Common myeloid progenitor, CD34-positive (primary cell): ENCODE measurements at regions not wholly inside any gene's neighbourhood (a gene's known extent, or its start where the extent isn't known, plus 50 kb on each side); places are given as distances from the start of the nearest gene placed in this dataset.

Source experiments
- CTCF ChIA-PET: fragments of 350-600 bp; sonication (Branson Sonifier 250); formaldehyde crosslinking; loops from one replicate; lab custom pipeline; 2021; ENCODE audit warnings: antibody characterized with exemption; lab: Charles Lee
- POLR2A ChIA-PET: fragments of 350-600 bp; sonication (Branson Sonifier 250); formaldehyde crosslinking; loops from one replicate; lab custom pipeline; 2021; ENCODE audit warnings: antibody characterized with exemption; lab: Charles Lee
- DNase-seq, 3 donors: peaks; one replicate each; pipeline versions ENCODE4 v3.0.0 to v3.0.0-alpha.2; 2013
- H3K27ac ChIP-seq, 2 experiments: 1 replicate in 1 of 2; 2 replicates in 1 of 2; pipeline ENCODE4 v1.7.0; 2013; ENCODE audit warnings: inconsistent platforms in 2 of 2, low read length in 2 of 2, mild to moderate bottlenecking in 2 of 2, low read depth in 1 of 2, moderate library complexity in 1 of 2; ENCODE audit not compliant: severe bottlenecking in 2 of 2, insufficient read depth in 1 of 2, poor library complexity in 1 of 2
- H3K27me3 ChIP-seq, 5 experiments: replicated peaks in 2 of 5; 1 replicate in 3 of 5; 2 replicates in 2 of 5; pipeline versions ENCODE4 v1.6.1 to v1.7.0; 2013; ENCODE audit warnings: low read length in 4 of 5, mild to moderate bottlenecking in 2 of 5, moderate library complexity in 2 of 5, inconsistent platforms in 1 of 5; ENCODE audit not compliant: insufficient read depth in 5 of 5, control insufficient read depth in 4 of 5
- H3K36me3 ChIP-seq, 4 experiments: 1 replicate in 2 of 4; 2 replicates in 2 of 4; pipeline versions ENCODE4 v1.6.1 to v1.7.0; 2013; ENCODE audit warnings: low read length in 3 of 4, control low read depth in 1 of 4, mild to moderate bottlenecking in 1 of 4; ENCODE audit not compliant: control insufficient read depth in 4 of 4, insufficient read depth in 4 of 4
- H3K4me1 ChIP-seq, 4 experiments: 1 replicate in 3 of 4; 2 replicates in 1 of 4; pipeline versions ENCODE4 v1.6.1 to v1.7.1; 2013; ENCODE audit warnings: low read length in 3 of 4, mild to moderate bottlenecking in 3 of 4, control low read depth in 1 of 4, inconsistent platforms in 1 of 4, moderate library complexity in 1 of 4; ENCODE audit not compliant: control insufficient read depth in 4 of 4, insufficient read depth in 4 of 4; ENCODE audit errors: control extremely low read depth in 1 of 4
- H3K4me3 ChIP-seq, 7 experiments: 1 replicate in 4 of 7; 2 replicates in 3 of 7; pipeline versions ENCODE4 v1.5.1 to v1.7.0; 2013; ENCODE audit warnings: mild to moderate bottlenecking in 7 of 7, low read length in 6 of 7, moderate library complexity in 6 of 7, inconsistent platforms in 2 of 7, low read depth in 2 of 7, control low read depth in 1 of 7; ENCODE audit not compliant: insufficient read depth in 4 of 7, control insufficient read depth in 1 of 7; ENCODE audit errors: extremely low read depth in 1 of 7
- H3K9me3 ChIP-seq, 5 experiments: 1 replicate in 4 of 5; 2 replicates in 1 of 5; pipeline versions ENCODE4 v1.6.1 to v1.7.1; 2013; ENCODE audit warnings: low read length in 4 of 5, mild to moderate bottlenecking in 2 of 5, inconsistent platforms in 1 of 5, low read depth in 1 of 5, moderate library complexity in 1 of 5; ENCODE audit not compliant: control insufficient read depth in 4 of 5, insufficient read depth in 2 of 5; ENCODE audit errors: control extremely low read depth in 1 of 5
- WGBS: methylation state at CpG from one replicate; pipeline ENCODE4 v1.1.5; 2013; ENCODE audit not compliant: insufficient coverage; 5-methylcytosine and 5-hydroxymethylcytosine counted together

GRCh38 chr13:85698256-85698655 lies 101.0 kb downstream of the SLITRK6 start:
- no peaks in the 10 kb centered on the region for H3K27me3 ChIP-seq
- ChIA-PET CTCF (no interaction called here), POLR2A (no interaction called here)
- H3K4me1 ChIP-seq: peaks cover 3 to 23% (median 5%) of the 10 kb centered on the region in 4 experiments
- no peak overlapping the region for H3K4me3 ChIP-seq
- WGBS: 20% methylated on average over 4 of the region's 4 CpGs
- H3K9me3 ChIP-seq: peaks cover 0 to 12% (median 3%) of the 10 kb centered on the region in 5 experiments
- H3K36me3 ChIP-seq: no peaks in the 10 kb centered on the region
- H3K27ac ChIP-seq: no peak overlapping the region
- peak in 2 of 3 donors; percentile 29 to 57 for DNase-seq

DNA sequence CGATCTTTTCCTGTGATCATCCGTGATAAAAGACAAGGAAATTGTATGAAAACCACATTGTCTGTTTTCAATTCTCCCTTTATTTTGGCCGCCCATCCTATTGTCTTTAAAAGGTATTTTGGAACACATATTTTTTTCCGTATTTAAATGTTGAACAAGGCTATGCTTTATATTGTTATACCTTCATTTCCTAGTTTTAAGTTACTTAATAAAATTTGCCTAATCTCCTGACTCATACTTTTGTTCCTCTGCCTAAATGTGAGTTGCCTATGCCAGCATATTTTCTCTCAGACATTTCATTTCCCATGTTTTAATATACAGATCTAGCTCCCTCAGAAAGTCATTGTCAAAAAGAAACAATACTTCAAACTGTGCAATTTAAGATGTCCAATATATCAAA lies 104.2 kb downstream of the SLITRK6 start:
- H3K4me1 ChIP-seq: peaks cover 3 to 21% (median 5%) of the 10 kb centered on the region in 4 experiments
- no peak overlapping the region for H3K4me3 ChIP-seq
- CTCF ChIA-PET: no interaction called here
- no CpG with 5 or more reads among the region's 4 CpGs for WGBS
- peak overlapping the region in 1 of 2 experiments; percentile 11 for H3K27ac ChIP-seq
- no peaks in the 10 kb centered on the region for H3K27me3 ChIP-seq
- H3K9me3 ChIP-seq: peaks cover 0 to 12% (median 3%) of the 10 kb centered on the region in 5 experiments
- DNase-seq: peak in 2 of 3 donors; percentile 26 to 32
- H3K36me3 ChIP-seq: no peaks in the 10 kb centered on the region
- POLR2A ChIA-PET: no interaction called here

DNA sequence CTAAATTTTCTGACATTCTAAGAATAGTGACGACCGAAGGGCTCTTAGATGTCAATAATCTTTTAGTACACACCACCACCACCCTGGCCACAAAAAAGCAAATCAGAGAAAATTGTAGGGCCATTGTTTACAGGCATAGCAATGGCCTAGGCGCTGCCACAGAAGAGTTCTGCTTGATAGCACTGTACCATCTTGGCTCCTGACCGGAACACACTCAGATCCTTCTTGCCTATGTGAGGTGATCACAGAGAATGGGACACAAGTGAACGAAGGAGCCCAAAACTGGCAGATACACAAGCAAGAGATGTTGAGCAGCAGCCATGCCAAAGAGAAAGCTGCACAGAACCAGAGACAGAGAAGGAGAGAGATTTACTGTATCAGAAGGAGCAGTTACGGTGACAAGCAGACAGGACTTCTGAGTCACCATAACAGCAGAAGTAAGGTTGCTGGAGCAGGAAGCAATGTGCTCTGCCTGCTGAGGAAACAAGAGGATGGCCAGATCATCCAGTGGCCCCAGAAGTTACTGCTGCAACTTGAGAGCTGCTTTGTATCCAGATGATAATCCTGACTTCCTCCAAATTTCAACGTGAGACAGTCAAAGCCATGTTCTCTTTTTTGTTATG lies 105.2 kb downstream of the SLITRK6 start:
- H3K4me3 ChIP-seq: peak overlapping the region in 1 of 7 experiments; percentile 31
- CTCF ChIA-PET: no interaction called here
- H3K27ac ChIP-seq: peak overlapping the region in 1 of 2 experiments; percentile 36
- H3K27me3 ChIP-seq: no peaks in the 10 kb centered on the region
- peak; percentile 61 to 99 (median 97) for DNase-seq
- H3K4me1 ChIP-seq: peaks cover 3 to 21% (median 5%) of the 10 kb centered on the region in 4 experiments
- POLR2A ChIA-PET: no interaction called here
- H3K36me3 ChIP-seq: no peaks in the 10 kb centered on the region
- 56% methylated on average over 6 of the region's 7 CpGs for WGBS
- H3K9me3 ChIP-seq: peaks cover 0 to 8% (median 3%) of the 10 kb centered on the region in 5 experiments

GRCh38 chr13:85690368-85690767 lies 108.9 kb downstream of the SLITRK6 start:
- ChIA-PET CTCF (no interaction called here), POLR2A (no interaction called here)
- Histone ChIP-seq H3K27me3 (no peaks in the 10 kb centered on the region), H3K4me1 (peaks cover 0 to 13% (median 3%) of the 10 kb centered on the region in 4 experiments), H3K9me3 (no peaks in the 10 kb centered on the region), H3K27ac (no peak overlapping the region), H3K4me3 (no peak overlapping the region), H3K36me3 (no peaks in the 10 kb centered on the region)
- no peak for DNase-seq
- no CpG with 5 or more reads among the region's 1 CpG for WGBS

DNA sequence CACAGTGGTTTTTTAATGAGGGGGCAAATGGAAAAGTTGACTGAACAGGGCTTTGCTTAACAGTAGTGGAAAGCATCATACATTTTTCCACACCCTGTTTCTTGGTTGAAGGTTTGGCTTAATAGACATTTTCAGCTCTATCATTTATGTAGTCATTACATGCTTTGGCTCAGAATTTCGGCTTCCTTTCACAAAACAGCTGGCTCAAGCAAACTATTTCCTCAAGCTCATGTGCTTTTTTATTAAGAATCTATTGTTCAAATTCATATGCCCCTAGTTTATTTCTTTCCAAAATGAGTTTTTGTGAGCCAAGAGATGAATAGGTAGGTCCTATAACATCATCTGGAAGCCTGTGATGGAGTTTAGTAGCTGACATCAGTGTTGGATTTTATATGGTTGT lies 113.8 kb downstream of the SLITRK6 start:
- Histone ChIP-seq H3K27ac (no peak overlapping the region), H3K4me3 (no peak overlapping the region), H3K9me3 (no peaks in the 10 kb centered on the region), H3K27me3 (no peaks in the 10 kb centered on the region), H3K4me1 (no peaks in the 10 kb centered on the region), H3K36me3 (no peaks in the 10 kb centered on the region)
- ChIA-PET CTCF (no interaction called here), POLR2A (no interaction called here)
- no peak for DNase-seq
- WGBS: no CpG with 5 or more reads among the region's 1 CpG

DNA sequence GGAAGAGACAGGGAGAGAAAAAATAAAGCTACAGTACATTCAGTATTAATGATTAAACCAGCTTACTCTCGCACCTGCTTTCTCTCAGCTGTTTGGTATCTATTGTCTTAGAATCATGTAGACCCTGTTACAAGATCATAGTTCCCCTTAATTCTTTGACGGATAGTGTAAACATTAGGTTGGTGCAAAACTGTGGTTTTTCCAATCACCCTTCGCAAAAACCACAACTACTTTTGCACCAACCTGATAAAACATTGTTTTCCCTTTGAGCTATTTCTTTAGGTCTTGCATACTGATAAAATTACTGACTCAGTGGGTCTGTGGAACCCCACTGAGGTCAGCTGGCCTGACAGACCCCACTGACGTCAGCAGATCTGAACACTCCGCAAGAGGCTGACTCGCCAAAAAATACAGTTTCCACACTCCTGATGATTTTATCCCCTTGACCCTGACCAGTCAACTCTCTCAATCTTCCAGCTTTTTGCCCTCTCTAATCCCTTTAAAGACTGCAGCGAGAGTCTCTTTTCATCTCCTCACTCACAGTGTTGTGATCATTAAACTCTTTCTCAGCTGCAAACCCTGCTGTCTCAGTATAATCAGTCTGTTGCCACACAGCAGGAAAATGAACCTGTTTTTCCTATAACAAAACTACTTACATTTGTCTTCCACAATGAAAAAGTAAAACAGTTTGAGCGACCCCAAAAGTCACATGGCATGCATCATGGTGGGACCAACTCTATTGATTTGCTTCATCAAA lies 123.9 kb downstream of the SLITRK6 start:
- peaks cover 0 to 11% (median 5%) of the 10 kb centered on the region in 5 experiments for H3K9me3 ChIP-seq
- no peaks in the 10 kb centered on the region for H3K27me3 ChIP-seq
- H3K27ac ChIP-seq: no peak overlapping the region
- ChIA-PET CTCF (no interaction called here), POLR2A (interaction anchor here (0.7 kb wide), 1 partner anchor 20 kb away, joined by 3 read pairs; no protein-coding TSS in a partner anchor)
- 100% methylated on average over 5 of the region's 8 CpGs for WGBS
- peak in 2 of 3 donors; percentile 43 to 47 for DNase-seq
- H3K4me3 ChIP-seq: no peak overlapping the region
- H3K36me3 ChIP-seq: no peaks in the 10 kb centered on the region
- H3K4me1 ChIP-seq: no peaks in the 10 kb centered on the region

DNA sequence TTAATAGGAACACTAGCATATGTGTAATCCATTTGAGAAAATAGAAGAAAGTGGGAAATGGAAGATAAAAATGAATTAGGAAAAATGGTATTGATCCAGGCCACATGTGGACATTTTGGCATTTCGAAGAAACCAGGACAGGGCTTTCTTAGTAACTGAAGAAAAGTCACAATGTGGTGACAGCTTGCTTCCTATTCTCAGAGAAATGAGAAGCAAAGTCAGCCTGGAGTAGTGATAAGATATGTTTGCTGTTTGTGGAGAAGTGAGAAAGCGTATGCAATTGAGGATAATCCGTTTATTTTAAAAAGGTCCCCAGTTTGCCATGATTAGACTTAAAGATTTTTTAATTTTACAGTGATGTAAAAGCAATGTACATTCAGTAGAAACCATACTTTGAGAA lies 127.9 kb downstream of the SLITRK6 start:
- WGBS: 33% methylated on average over 1 of the region's 3 CpGs
- POLR2A ChIA-PET: no interaction called here
- no peaks in the 10 kb centered on the region for H3K4me1 ChIP-seq
- no peaks in the 10 kb centered on the region for H3K36me3 ChIP-seq
- no peaks in the 10 kb centered on the region for H3K27me3 ChIP-seq
- H3K9me3 ChIP-seq: peaks cover 0 to 7% (median 5%) of the 10 kb centered on the region in 5 experiments
- H3K4me3 ChIP-seq: no peak overlapping the region
- peak in 2 of 3 donors; percentile 37 to 49 for DNase-seq
- H3K27ac ChIP-seq: no peak overlapping the region
- CTCF ChIA-PET: no interaction called here
